GM21390 (cell line): ENCODE measurements at regions not wholly inside any gene's neighbourhood (a gene's known extent, or its start where the extent isn't known, plus 50 kb on each side); places are given as distances from the start of the nearest gene placed in this dataset.
"Not testable (repeated sequence)": the region's sequence is repeated elsewhere in the genome, so short reads cannot be mapped to it uniquely, and the experiment has no call there.

Experiments
- ATAC-seq: cut with Tn5 transposase; IDR thresholded peaks from one replicate; pipeline ENCODE4 v1.9.1; 2021; ENCODE audit not compliant: unreplicated experiment

DNA sequence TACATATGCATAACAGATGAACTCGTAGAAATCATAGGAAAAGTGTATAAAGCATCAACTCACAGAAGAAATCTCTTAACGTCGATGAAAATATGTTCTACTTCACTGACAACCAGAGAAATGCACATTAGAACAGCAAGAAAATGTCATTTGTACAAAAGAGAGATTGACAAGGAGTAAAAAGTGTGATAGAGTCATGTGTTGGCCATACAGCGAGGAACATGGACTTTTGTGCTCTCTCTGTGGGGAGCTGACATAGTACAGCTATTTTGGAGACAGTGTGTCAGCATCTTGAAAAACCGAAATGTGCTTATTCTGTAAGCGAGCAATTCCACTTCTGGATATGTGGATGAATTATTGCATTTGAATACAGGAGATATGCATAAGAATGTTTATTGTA is 477.9 kb downstream of the ICE1 start:
- ATAC-seq, result no peak

- no peak for ATAC-seq
These were observed 477.2 kb downstream of the ICE1 start for GRCh38 chr5:5899716-5900115.

- no peak for ATAC-seq
These were observed 465.8 kb downstream of the ICE1 start for GRCh38 chr5:5888284-5888683.

- no peak for ATAC-seq
These were observed 465.4 kb downstream of the ICE1 start for GRCh38 chr5:5887833-5888232.

GRCh38 chr5:5886812-5887486 is 464.5 kb downstream of the ICE1 start:
- ATAC-seq, result peak; percentile 91

GRCh38 chr5:5886353-5886752 is 463.9 kb downstream of the ICE1 start:
- ATAC-seq, result no peak

- ATAC-seq, result no peak
These were observed 463.3 kb downstream of the ICE1 start for GRCh38 chr5:5885782-5886181.

- ATAC-seq, result no peak
These were observed 462.1 kb downstream of the ICE1 start for GRCh38 chr5:5884593-5884992.

DNA sequence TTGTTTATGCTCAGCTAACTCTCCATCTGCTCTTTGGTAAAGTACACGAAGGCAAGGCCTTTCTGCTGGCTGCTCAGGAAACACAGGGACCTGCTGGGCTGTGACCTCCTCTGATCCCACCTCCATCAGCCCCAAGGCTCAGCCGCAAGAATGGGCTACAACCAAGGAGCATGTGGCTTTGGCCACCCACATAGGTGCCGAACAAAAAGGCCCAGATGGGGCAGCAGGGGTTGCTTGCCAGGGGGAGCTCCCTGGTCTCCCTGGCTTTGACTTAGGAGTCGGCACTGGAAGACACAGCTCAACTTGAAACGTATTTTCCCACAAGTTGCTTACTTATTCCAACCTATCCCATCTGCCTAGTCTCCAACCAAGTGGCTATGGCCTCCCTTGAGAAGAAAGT is 461.1 kb downstream of the ICE1 start:
- no peak for ATAC-seq

GRCh38 chr5:5883146-5883545 is 460.7 kb downstream of the ICE1 start:
- ATAC-seq, result no peak

GRCh38 chr5:5882706-5883105 is 460.2 kb downstream of the ICE1 start:
- ATAC-seq, result no peak

GRCh38 chr5:5881294-5881693 is 458.8 kb downstream of the ICE1 start:
- peak; percentile 53 for ATAC-seq

GRCh38 chr5:5880077-5880763 is 457.7 kb downstream of the ICE1 start:
- ATAC-seq, result no peak

GRCh38 chr5:5857396-5857795 is 434.9 kb downstream of the ICE1 start:
- no peak for ATAC-seq

DNA sequence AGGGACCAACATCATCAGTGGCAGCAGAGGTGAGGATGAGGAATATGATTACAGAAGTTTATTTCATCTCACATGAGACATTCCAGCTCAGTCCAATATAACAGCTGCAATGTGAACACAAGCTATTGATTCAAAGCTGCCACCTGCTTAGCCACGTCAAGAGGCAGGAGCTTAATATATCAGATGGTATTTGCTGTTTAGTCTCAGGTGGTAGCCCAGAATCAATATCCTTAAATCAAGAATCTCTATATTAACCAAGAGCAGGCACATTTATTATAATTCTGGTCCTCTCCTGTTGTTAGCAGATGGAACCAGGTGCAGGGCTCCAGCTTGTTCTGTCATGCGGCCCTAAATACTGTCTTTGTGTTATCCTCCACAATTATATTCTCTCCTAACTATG is 431.6 kb downstream of the ICE1 start:
- ATAC-seq, result no peak

DNA sequence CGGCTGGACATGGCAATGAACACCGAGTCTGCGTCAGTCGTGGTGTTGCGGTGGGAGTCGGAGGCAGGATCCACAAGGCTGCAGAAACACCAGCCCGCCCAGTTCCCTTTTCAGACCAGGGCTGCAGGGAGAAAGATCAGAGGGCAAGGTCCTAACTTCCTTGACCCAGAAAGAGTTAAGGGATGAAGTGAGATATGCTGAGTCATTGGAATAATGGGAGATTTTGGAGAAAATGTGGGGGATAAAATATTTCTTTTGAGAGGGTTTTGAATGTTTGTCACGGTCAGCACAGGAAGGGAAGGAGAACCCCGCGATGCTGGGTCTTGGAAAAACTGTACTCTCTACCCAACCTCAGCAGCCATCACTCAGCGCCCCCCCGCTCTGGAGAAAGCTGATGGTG is 416.0 kb downstream of the ICE1 start:
- ATAC-seq, result no peak

- ATAC-seq, result not testable (repeated sequence)
These were observed 409.1 kb downstream of the ICE1 start for GRCh38 chr5:5831622-5832021.

GRCh38 chr5:5828619-5829018 is 406.1 kb downstream of the ICE1 start:
- no peak for ATAC-seq

GRCh38 chr5:5826911-5827310 is 404.4 kb downstream of the ICE1 start:
- no peak for ATAC-seq

- no peak for ATAC-seq
These were observed 400.3 kb downstream of the ICE1 start for GRCh38 chr5:5822729-5823257.

- ATAC-seq, result no peak
These were observed 394.5 kb downstream of the ICE1 start for GRCh38 chr5:5816960-5817359.

- ATAC-seq, result no peak
These were observed 391.0 kb downstream of the ICE1 start for GRCh38 chr5:5813441-5813840.

GRCh38 chr5:5810461-5810860 is 388.0 kb downstream of the ICE1 start:
- no peak for ATAC-seq
